DMS153 treated with DMSO at 0.1 percent for 48 hours (cell line): ENCODE measurements at regions not wholly inside any gene's neighbourhood (a gene's known extent, or its start where the extent isn't known, plus 50 kb on each side); places are given as distances from the start of the nearest gene placed in this dataset.

ENCODE experiments used
- DNase-seq: peaks from one replicate; lab custom pipeline; 2025; ENCODE audit not compliant: unreplicated experiment; lab: John Stamatoyannopoulos, UW

- DNase-seq = no peak
These were observed 62.5 kb upstream of the CXCL14 start for GRCh38 chr5:135641319-135641718.

- no peak for DNase-seq
These were observed 56.7 kb upstream of the CXCL14 start for GRCh38 chr5:135635451-135635850.

GRCh38 chr5:135632798-135633197 lies 54.0 kb upstream of the CXCL14 start:
- no peak for DNase-seq

- no peak for DNase-seq
These were observed 52.6 kb upstream of the CXCL14 start for GRCh38 chr5:135631391-135631790.

- DNase-seq = no peak
These were observed 50.9 kb upstream of the CXCL14 start for GRCh38 chr5:135629666-135630065.

- DNase-seq = no peak
These were observed 50.2 kb upstream of the CXCL14 start for GRCh38 chr5:135628771-135629563.
